ENCODE measurements at regions not wholly inside any gene's neighbourhood (a gene's known extent, or its start where the extent isn't known, plus 50 kb on each side); places are given as distances from the start of the nearest gene placed in this dataset.

DNA sequence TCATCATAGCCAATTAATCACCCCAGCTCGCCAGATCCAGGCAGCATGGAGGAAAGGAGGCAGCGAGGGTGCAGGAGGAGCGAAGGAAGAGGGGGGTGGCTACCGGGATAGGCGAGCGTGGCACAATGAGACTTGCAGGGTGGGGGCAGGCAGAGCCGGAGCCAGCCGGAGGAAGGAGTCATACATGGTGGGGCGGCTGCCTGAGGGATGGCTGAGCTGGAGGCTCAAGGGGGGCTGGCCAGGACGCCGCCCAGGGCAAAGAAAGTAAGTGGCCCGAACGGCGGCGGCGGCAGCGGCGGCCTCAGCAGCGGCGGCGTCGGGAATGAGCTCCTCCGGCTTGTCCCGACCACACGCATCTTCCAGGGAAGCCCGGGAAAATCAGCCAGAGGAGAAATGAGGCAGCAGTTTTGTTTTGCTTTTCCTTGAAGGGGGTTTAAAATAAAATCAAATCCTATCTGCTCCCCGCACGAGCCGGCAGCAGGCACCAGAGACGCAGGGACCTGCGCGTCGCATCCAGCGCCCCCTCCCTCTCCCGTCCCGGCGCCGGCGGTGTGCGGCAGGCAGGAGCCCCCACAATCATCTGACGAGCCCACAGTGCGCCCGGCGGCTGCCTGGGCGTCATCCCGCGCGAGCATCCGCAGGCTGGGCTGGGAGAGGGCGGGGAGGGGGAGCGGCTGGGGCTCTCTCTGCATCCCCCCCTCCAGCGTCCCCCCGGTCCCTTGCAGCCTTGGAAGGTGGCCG, 263.6 kb downstream of the CTTN start:
- DNase-seq: no peak

DNA sequence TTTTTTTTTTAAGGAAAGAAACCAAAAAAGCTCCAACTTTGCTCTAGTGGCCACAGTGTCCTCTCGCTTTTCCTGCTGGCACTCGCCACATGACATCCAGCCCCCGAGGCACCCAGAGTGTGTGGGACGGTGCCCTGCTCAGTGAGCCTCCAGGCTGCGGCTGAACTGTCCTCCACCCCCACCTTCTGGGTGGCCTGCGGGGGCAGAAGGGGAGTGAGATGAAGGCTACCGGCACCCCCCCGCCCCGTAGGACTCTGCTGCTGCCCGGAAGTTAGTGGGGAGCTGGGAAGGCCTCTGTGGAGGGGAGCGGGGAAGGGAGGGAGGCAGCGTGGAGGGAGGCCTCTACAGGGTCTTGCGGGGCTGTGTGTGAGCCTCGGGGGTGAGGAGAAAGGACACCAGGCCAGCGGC, 264.4 kb downstream of the CTTN start:
- DNase-seq: no peak

DNA sequence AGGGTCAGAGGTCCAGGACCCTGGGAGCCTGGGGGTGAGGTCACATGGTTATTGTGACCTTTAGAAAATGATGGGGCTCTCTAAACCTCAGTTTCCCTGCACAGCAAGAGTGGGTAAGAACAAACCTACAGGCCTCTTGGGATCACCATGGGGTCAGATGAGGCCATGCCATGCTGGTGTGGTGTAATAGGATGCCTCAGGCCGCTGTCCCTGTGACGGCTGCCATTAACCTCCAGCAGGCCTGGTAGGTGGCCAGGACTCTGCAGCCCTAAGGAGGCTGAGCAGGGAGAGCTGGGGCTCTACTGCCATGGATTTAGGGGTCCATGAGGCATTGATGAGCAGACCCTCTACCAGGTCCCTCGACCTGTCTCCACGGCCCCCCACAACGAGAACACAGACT, 265.5 kb downstream of the CTTN start:
- DNase-seq: no peak

DNA sequence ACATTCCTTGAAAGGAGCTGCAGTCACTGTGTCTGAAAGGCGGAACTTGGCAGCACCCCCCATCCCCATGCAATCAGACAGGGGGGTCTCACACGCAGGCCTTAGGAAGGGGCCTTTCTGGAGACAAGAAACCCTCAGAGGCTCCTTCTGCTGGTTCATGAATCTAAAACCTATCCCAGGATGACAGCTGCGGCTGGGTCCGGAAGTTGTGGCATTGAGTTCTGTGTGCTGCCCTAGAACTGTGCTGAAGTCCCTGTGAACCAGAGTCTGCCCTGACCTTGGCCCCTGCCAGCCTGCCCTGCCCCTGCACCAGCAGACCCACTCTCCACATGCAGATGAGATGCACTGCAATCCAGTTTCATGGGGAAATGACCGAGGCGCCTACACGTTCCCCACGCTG, 268.0 kb downstream of the CTTN start:
- no peak for DNase-seq

DNA sequence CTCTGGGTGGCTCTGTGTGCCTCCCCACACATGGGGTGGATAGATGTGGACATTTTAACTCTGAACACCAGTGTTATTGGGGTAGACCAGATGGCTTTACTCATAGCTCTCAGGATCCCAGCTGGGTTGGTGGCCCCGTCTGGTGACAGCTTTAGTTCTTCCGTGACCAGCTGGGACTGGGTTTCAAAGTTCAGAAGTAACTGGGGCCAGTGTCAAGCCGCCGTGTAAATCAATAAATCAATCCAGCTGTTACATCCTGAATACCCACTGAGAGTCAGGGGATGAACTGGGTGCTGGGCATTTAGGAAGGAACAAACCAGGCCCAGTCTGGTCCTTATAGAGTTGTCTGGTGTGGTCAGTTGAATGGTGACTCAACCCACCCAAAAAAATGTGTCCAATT, 269.4 kb downstream of the CTTN start:
- DNase-seq: no peak

DNA sequence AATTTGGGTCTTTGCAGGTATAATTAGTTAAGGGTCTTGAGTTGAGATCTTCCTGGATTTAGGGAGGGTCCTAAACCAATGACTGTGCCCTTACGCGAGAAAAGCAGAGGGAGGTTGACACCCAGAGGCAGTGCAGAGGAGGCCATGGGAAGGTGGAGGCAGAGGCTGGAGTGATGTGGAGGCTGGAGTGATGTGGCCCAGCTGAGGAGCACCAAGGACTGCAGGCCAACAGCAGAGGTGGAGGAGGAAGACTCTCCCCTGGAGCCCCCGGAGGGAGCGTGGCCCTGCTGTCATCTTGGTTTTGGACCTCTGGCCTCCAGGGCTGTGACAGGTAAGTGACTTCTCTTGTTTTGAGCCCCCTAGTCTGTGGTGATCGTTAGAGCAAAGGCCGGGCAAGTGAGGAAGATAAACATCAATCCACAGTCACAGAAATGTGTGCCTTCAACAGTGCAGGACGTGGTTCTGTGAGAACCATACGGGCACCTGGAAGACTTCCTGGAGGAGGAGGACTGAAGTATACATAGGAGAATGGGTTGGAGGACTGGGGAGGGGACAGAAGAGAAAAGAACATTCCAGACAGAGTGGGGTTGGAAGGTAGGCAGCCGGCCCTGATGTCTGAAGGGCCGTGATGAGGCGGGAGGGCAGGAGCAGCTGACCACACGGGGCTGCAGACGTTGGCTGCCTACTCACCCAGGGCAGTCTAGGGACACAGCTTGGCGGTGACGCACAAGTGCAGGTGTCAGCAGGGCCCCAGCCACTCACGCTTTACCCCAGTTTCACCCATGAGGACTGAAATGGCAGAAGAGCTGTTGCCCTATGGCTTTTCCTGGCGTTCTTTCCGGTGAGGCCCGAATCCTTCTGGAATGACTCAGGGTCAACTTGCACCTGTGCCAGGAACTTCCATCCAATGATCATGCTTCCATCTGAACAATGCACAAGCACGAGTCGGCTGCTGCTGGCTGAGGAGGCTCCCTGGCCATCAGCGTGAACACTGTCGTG, 270.2 kb downstream of the CTTN start:
- no peak for DNase-seq

DNA sequence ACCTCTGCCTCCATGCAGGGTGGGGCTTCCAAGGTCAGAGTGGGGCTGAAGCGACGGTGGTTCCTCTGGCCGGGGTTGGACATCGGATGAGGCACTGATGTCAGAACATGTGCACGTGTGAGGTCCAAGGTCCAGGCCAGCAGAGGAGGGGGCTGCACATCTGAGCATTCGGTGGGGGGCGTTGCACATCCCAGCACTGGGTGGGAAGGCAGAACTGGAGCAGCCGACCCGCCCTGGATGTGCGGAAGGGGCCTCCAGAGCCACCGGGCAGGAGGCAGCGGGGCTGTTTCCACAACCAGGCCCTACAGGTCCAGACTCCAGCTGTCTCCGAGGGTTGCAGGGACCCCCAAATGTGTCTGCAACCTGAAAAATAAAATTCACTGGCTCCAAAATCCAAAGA, 271.0 kb downstream of the CTTN start:
- DNase-seq: no peak

DNA sequence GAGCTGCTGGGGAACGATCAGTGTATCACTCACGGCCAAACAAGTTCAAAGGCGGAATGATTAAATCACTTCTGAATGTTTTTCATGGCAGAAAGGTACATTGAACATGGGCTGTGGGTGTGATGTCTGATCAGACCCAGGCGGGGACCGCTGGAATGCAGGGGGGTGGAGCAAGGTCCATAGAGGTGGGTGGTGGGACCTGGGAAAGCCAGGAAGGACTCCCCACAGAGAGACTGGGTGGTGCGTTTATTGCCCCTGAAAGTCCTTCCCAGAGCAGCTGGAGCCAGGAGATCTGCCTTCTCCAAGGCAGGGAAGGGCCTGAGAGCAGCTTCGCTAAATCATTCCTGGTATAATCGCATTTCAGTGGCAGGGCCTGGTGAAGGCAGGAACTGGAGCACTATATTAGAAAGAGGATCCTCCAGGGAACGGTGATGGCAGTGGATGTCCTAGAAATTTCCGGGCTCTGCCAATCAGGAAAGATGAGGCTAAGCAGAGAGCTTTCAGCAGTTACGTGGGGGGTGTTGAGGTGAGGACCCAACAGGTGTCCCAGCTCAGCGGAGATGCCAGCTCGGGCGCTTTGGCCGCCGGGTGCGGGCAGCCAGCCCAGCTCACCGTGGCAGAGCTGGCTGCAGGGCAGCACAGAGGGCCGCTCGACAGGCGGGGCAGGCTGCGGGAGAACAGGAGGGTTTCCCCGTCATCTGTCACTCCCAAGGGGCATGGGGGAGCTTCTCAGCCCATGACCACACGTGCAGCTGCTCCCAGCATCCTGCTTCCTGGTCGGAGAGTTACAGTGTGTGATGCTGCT, 271.7 kb downstream of the CTTN start:
- no peak for DNase-seq

DNA sequence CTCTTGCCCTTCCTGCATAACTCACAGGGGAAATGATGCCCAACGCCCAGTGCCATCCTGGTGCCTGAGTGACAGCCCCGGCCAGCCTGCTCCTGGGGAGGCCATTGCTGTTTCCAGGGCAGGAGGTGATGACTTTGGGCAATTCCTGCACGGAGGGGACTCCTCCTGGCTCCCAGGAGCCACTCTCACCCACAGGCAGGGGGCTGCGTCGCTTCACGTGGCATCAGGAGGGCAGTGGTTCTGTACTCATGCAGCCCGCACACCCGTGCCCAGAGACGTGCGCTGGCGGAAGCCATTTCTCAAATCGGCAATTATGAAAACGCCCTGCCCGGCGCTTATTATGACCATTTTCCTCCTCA, 272.3 kb downstream of the CTTN start:
- no peak for DNase-seq

DNA sequence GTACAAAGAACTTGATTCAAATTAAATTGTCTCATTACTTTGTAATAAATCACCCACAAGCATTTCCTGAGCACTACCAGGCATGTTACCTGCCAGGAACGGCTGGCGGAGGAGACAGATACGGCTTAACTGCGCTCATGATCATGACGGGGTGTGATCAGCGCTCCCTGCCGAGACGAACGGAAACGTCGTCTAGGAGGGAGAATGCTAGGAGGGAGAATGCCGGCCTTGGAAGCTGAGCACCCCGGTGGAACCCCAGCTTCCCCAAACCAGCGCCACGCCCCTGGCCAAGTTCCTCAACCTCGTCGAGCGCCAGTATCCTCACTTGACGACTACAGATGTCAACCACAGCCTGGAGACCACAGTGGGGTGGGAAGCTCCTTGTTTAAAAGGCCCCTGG, 272.8 kb downstream of the CTTN start:
- DNase-seq: no peak

DNA sequence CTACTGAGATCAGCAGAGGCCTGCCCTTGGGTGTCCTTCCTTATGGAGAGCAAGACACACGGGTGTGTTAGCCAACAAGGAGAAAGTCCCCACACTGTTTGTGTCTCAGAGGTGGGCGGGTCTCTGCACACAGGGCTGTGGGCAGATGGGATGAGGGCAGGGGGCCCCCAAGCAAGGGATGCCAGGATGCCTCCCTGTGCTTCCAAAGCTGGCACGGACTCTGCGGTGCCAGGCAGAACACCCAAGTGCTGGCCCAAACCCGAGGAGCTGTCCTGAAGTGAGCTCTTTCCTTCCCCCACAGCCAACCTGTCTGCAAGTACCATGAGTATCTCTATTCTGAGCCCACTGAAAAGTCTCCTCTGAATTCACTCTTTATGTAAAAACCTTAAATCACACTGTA, 273.3 kb downstream of the CTTN start:
- DNase-seq: no peak

DNA sequence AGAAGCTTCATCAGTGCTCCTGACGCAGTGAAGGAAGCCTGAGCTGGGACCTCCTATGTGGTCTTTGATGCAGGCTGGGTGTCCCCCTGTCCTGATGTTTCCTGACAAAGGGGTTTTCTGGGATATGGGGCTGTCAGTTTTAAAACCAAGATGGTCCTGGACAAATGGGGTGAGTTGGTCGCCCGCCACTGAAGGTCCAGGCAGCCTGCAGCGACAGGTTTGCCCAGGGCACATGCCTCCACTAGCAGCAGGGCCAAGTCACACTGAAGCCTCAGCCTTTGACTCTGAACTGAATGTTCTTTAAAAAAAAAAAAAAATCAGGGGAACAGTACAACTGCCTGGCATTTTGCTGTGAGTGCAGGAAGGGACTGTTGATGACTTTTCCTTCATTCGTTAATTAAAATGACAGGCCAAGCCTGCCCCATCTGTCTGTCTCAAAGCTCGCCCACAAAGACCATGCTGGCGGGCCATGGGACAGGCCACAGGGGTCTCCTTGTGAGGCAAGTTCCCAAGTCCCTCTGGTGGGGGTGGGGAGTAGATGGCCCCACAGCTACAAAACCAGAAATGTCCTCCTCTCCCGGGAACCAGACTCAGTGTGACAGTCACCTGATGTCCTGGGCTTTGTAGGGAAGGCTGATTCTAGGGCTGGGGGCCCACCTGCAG, 274.8 kb downstream of the CTTN start:
- DNase-seq: no peak

DNA sequence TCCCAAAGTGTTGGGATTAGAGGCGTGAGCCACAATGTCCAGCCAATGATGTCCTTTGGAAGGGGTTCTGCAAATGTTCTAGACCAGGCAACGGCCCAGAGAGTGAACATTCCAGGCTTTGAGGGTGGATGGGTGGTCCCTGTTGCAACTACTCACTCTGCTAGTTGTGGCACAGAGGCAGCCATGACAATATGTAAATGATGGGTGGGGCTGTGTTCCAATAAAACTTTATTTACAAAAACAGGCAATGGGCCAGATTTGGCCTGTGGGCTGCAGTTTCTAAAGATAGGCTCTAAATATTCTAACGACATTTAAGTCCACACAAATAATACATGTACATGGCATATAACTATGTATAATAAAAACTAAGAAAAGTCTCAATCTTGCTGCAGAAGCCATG, 276.3 kb downstream of the CTTN start:
- no peak for DNase-seq

DNA sequence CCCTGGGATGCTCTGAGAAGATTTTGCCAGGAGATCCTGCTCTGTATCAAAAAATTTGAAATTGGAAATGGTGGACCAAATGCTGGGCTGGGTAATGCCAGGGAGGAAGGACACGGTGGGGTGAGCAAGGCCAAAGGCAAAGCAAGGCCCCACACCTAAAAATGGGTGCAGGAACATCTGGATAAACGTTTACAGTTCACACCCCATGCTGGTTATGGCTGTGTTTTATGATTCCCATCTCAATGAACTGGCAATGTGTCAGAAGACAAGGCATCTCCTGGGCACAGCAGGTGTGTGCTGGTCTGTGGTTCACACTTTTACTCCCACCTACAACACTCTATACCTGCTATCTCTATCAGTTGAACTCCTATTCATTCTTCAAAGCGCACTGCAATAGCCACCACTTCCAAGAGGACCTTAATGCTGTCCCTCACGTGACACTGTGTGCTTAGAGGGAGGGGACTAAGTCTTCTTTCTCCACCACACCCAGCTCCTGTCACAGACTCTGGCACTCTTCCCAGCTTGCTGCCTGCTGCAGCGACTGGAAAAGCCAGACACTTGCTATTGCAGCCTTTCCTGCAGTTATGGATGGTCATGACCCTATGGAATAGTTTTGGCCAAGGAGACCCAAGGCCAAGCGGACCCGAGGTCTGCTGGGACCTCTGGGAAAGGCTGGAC, 277.5 kb downstream of the CTTN start:
- no peak for DNase-seq

DNA sequence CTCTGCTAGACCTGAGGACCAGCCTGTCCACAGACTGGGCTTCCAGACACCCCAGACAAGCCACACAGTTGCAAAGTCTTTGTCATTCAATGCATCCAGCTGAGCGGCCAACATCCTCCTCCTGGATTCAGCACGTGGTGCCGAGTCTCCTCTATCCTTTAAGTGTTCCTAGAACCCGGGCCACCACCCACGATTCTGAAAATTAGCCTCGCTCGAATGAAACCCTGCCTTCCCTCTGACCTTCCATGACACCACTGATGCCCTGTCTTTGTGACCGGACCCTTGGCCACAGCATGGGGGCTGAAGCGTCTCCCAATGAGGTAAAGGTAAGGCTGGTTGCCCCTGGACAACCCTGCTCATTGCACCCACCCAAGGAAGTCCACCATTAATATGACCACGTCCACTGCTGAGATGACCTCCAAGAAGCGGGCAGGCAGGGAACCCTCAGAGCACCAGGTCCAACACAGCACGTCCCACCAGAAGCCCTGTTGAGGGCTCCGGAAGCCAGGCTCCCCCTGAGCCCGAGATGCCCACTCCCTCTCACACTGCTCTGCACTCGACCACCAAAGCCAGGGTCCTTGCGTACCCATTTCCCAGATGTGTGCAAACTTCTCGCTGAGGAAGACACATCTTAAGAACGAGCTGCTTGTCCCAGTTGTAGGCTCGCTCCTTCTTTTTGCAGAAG, 279.0 kb downstream of the CTTN start:
- no peak for DNase-seq

DNA sequence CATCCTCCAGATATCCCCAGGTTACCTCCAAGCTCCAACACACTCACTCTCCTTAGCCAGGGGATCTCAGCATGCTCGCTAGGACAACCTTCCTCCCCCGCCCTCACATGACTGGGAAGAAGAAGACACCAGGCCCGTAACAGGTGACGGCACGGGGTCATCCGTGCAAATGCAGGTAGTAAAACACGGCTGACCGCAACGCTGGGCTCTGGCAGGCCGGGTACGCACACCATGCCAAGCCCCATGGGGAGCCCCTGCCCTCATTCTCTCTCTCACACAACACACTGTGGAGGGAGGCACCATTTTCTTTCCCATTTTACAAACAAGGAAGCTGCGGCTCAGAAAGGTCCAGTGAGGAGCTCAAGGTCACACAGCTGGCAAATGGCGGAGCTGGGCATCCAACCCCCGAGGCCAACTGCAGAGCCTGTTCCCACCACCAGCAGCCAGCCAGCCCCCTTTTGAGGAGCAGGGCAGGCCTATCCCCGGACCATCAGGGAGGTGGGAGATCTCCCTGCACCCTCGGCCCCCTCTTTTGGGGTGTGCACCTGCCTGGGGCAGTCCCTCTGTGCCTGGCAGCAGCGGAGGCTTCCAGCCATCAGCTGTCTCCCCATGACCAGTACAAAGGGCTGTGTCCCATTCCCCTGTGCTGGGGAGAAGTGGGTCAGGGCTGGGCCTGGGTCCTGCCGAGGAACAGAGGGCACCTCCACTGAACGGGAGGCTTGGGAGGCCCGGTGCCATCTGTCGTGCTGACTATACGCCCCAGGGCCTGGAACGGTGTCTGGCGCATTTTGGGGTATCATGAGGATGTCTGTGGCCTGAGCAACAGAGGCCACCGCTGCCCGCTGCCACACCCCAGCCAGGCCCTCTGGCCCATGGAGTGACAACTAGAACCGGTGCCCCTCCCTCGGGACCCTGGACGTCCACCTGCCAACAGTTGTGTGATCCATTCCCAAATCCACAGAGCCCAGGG, 280.9 kb downstream of the CTTN start:
- DNase-seq: no peak

DNA sequence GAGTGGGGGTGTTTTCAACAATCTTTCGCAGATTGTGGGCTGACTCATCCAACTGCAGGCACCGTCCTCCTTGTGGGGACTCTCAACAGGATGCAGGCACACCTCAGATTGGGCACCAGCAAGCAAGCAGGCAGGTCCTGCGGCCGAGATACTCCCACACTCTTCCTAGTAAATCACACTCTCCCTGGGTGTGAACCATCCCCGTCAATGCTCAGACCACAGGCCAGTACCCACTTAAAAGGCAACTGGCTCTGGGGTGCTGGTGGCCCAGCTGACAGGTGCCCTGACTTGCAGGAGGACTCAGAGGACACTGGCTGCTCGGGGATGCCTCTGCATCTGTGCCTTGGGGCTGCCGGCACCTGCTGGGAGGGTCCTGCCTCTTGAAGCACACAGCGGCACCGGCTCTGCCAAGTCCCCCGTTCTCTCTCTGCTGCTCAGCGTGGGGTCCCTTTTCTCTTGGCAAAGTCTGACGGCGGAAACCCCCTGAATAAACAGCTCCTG, 282.5 kb downstream of the CTTN start:
- DNase-seq: no peak

DNA sequence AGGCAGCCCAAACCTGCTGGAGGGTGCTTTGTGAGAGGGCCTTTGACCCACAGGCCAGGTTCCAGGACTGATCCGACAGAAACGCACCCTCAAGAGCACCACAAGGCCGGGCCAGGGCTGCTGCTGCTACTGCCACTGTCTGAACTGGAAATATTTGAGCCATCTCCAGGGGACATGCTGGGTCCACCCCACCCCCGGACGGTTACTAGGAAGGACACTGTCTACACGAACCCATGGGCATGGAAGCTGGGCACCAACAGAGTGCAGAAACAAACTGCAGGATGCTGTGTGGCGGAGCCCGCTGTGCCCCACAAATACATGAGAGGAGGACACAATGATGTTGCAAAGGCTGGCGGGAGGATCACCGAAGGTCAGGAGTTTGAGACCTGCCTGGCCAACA, 283.7 kb downstream of the CTTN start:
- no peak for DNase-seq

DNA sequence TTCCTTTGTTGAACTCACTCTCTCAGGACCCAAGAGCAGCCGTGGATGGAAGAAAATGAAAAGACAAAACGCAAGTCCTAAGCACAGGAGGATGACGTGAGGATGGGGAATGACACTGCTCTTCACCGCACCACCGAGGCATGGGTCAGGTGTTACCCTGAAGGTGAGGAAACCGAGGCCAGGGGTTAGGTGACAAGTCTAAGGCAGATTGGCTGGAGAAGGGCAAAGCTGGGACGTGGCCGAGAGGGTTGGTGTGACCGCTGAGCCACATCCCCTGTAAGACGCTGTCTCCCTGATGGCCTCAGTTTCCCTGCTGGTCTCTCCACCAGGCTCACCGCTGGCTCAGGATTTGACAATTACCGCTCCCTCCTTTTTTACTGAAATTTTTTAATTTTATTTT, 284.4 kb downstream of the CTTN start:
- DNase-seq: no peak

DNA sequence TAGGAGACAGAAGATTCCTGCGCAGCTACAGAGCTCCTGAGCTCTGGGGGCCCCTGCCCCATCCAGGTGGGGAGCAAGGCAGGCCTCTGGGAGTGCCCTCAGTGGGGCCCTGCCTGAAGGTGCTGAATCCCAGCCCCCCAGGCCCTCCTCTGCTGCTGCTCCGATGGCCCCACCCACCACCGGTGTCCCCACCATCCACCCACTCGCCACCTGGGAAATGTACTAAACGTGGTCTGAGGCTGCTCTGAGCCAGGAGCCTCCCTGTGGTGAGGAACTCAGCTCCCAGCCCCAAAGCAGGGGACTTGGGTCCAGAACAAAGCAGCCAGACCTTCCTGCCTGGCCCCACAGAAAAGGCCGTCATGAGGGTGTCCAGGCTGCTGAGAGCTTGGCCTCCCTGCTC, 289.4 kb downstream of the CTTN start:
- DNase-seq: no peak

Data from activated gamma-delta T cell treated with Interleukin-2 at 50 U/mL for 16 hours (primary cell).